ENCODE measurements at regions not wholly inside any gene's neighbourhood (a gene's known extent, or its start where the extent isn't known, plus 50 kb on each side); places are given as distances from the start of the nearest gene placed in this dataset.

- TF ChIP-seq REST (IDR thresholded peaks at IDR 0.05; ENCODE audit: low read depth) (no peak), EP300 (IDR thresholded peaks at IDR 0.05; ENCODE audit: borderline replicate concordance) (no peak), YY1 (IDR thresholded peaks at IDR 0.05; ENCODE audit: low read depth) (no peak), TAF1 (IDR thresholded peaks at IDR 0.05; ENCODE audit: low read depth) (no peak), CREB1 (IDR thresholded peaks at IDR 0.05; ENCODE audit: low read depth) (no peak)
Measured at GRCh38 chr16:5605404-5605803, 507.8 kb upstream of the EEF2KMT start.

- TF ChIP-seq RAD21 (IDR thresholded peaks at IDR 0.05; ENCODE audit: low read depth), result peak; percentile 25; the same call in 1 of the 2 replicates
- no peak for TF ChIP-seq EP300 (IDR thresholded peaks at IDR 0.05; ENCODE audit: borderline replicate concordance)
Measured at GRCh38 chr16:5604770-5605169, 507.2 kb upstream of the EEF2KMT start.

GRCh38 chr16:5603836-5604235 lies 506.2 kb upstream of the EEF2KMT start:
- TF ChIP-seq RAD21 (IDR thresholded peaks at IDR 0.05; ENCODE audit: low read depth) (no peak), YY1 (IDR thresholded peaks at IDR 0.05; ENCODE audit: low read depth) (no peak), EP300 (IDR thresholded peaks at IDR 0.05; ENCODE audit: borderline replicate concordance) (no peak), TAF1 (IDR thresholded peaks at IDR 0.05; ENCODE audit: low read depth) (no peak), TCF12 (IDR thresholded peaks at IDR 0.05; ENCODE audit: low read depth) (no peak), FOXM1 (IDR thresholded peaks at IDR 0.05; ENCODE audit: borderline replicate concordance, low read depth) (no peak), ZBTB7A (IDR thresholded peaks at IDR 0.05; ENCODE audit: low read depth) (no peak), TEAD4 (IDR thresholded peaks at IDR 0.05) (no peak), REST (IDR thresholded peaks at IDR 0.05; ENCODE audit: low read depth) (no peak)

DNA sequence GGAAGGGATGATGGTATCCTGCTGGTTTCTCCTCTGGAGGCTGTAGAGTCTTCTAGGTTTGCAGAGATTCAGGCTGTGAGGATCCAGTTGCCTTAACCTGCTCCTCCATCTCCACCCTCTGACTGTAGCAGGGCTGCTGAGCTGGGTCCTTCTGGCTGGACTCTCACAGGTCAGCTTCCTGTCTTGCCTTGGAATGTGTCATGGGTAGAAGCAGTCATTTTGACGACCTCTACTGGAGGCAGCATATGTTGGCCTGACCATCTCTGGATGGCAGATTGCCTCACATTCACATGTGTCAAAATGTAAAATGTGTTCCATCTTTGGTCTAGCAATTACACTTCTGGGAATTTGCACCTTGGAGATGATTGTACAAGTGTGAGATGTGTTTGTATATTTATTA lies 504.4 kb upstream of the EEF2KMT start:
- TF ChIP-seq ZBTB7A (IDR thresholded peaks at IDR 0.05; ENCODE audit: low read depth), result no peak
- no peak for TF ChIP-seq FOXM1 (IDR thresholded peaks at IDR 0.05; ENCODE audit: borderline replicate concordance, low read depth)
- no peak for TF ChIP-seq CREB1 (IDR thresholded peaks at IDR 0.05; ENCODE audit: low read depth)
- TF ChIP-seq EP300 (IDR thresholded peaks at IDR 0.05; ENCODE audit: borderline replicate concordance), result no peak
- TF ChIP-seq, protein P1, sequence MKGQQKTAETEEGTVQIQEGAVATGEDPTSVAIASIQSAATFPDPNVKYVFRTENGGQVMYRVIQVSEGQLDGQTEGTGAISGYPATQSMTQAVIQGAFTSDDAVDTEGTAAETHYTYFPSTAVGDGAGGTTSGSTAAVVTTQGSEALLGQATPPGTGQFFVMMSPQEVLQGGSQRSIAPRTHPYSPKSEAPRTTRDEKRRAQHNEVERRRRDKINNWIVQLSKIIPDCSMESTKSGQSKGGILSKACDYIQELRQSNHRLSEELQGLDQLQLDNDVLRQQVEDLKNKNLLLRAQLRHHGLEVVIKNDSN (IDR thresholded peaks at IDR 0.05), result no peak
- TF ChIP-seq NFIC (IDR thresholded peaks at IDR 0.05), result no peak
- no peak for TF ChIP-seq TCF12 (IDR thresholded peaks at IDR 0.05; ENCODE audit: low read depth)
- no peak for TF ChIP-seq MAX (IDR thresholded peaks at IDR 0.05)
- TF ChIP-seq CEBPB (IDR thresholded peaks at IDR 0.05), result no peak
- TF ChIP-seq TEAD4 (IDR thresholded peaks at IDR 0.05), result no peak
- TF ChIP-seq REST (IDR thresholded peaks at IDR 0.05; ENCODE audit: low read depth), result no peak
- TF ChIP-seq YY1 (IDR thresholded peaks at IDR 0.05; ENCODE audit: low read depth), result no peak
- TF ChIP-seq EGR1 (IDR thresholded peaks at IDR 0.05), result no peak
- no peak for TF ChIP-seq RAD21 (IDR thresholded peaks at IDR 0.05; ENCODE audit: low read depth)
- no peak for TF ChIP-seq TAF1 (IDR thresholded peaks at IDR 0.05; ENCODE audit: low read depth)

DNA sequence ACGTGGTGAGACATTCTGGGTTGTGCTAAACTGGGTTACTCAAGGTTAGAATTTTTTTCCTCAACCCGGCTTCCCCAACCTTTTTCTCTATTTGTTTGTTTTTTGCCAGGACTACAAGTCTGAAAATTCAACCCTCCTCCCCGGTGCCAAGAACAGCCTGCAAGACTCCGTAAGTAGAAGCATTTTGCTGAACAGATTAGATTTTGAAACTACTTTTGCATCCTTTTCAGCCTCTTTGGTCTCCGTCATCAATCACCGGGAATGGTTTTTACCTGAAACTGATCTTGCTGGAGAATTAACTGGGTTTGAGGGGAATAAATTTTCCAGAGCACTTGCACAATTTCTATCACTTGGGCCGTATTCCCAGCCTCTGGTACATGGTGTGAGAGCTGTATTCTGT lies 501.2 kb upstream of the EEF2KMT start:
- TF ChIP-seq TAF1 (IDR thresholded peaks at IDR 0.05; ENCODE audit: low read depth) (no peak), EGR1 (IDR thresholded peaks at IDR 0.05) (no peak), ZBTB7A (IDR thresholded peaks at IDR 0.05; ENCODE audit: low read depth) (no peak), RAD21 (IDR thresholded peaks at IDR 0.05; ENCODE audit: low read depth) (no peak), REST (IDR thresholded peaks at IDR 0.05; ENCODE audit: low read depth) (no peak), YY1 (IDR thresholded peaks at IDR 0.05; ENCODE audit: low read depth) (no peak), NFIC (IDR thresholded peaks at IDR 0.05) (no peak), FOXM1 (IDR thresholded peaks at IDR 0.05; ENCODE audit: borderline replicate concordance, low read depth) (no peak), TCF12 (IDR thresholded peaks at IDR 0.05; ENCODE audit: low read depth) (no peak), EP300 (IDR thresholded peaks at IDR 0.05; ENCODE audit: borderline replicate concordance) (no peak), TEAD4 (IDR thresholded peaks at IDR 0.05) (no peak), CEBPB (IDR thresholded peaks at IDR 0.05) (no peak), MAX (IDR thresholded peaks at IDR 0.05) (no peak), CREB1 (IDR thresholded peaks at IDR 0.05; ENCODE audit: low read depth) (no peak)
- TF ChIP-seq, protein P1 (IDR thresholded peaks at IDR 0.05), result no peak

Data from Ishikawa (cell line).